Endothelial cell of umbilical vein (primary cell): ENCODE measurements at regions not wholly inside any gene's neighbourhood (a gene's known extent, or its start where the extent isn't known, plus 50 kb on each side); places are given as distances from the start of the nearest gene placed in this dataset.

Experiments
- BruUV-seq: library from RNA; stranded (reverse); fragments of 400-500 nt; replicated peaks from 2 replicates; lab custom pipeline; 2021; lab: Mats Ljungman, UMichigan
- CTCF ChIA-PET: fragments of 300-600, 350-600 bp; sonication (Branson Sonifier 250); formaldehyde crosslinking; loops from one replicate; lab custom pipeline; 2021; ENCODE audit warnings: antibody characterized with exemption, inconsistent platforms; lab: Charles Lee
- POLR2A ChIA-PET: fragments of 300-600, 350-600 bp; sonication (Branson Sonifier 250); formaldehyde crosslinking; loops from one replicate; lab custom pipeline; 2021; ENCODE audit warnings: antibody characterized with exemption, inconsistent platforms; lab: Charles Lee
- DNase-seq: peaks from one replicate; pipeline ENCODE4 v3.0.0-alpha.2; 2011; ENCODE audit warnings: low read depth, low spot score
- FAIRE-seq: peaks from 2 replicates; lab custom pipeline; 2011; peaks lifted over from hg19 to GRCh38; lab: Jason Lieb, UNC
- H2AFZ ChIP-seq: 2 replicates; pipeline ENCODE4 v1.6.0; 2012; ENCODE audit warnings: low read depth, low read length, control low read depth, inconsistent platforms
- H3K27ac ChIP-seq: 2 replicates; pipeline ENCODE4 v1.5.1; 2011; ENCODE audit warnings: low read depth, mild to moderate bottlenecking, control low read depth, low read length, moderate library complexity; ENCODE audit not compliant: insufficient read depth
- H3K27me3 ChIP-seq, 2 experiments: 2 replicates each; pipeline versions ENCODE4 v1.6.0 to v1.6.1; 2011; ENCODE audit warnings: low read length in 2 of 2, mixed read lengths in 1 of 2; ENCODE audit not compliant: control insufficient read depth in 2 of 2, insufficient read depth in 2 of 2
- H3K36me3 ChIP-seq, 2 experiments: 2 replicates in 1 of 2; 3 replicates in 1 of 2; pipeline ENCODE4 v1.5.1; 2011; ENCODE audit warnings: low read length in 2 of 2, mild to moderate bottlenecking in 1 of 2, moderate library complexity in 1 of 2; ENCODE audit not compliant: control insufficient read depth in 2 of 2, insufficient read depth in 2 of 2; ENCODE audit errors: extremely low read depth in 1 of 2
- H3K4me1 ChIP-seq: 3 replicates; pipeline ENCODE4 v1.5.1; 2011; ENCODE audit warnings: mild to moderate bottlenecking, low read length; ENCODE audit not compliant: control insufficient read depth, insufficient read depth; ENCODE audit errors: extremely low read depth
- H3K4me2 ChIP-seq: 2 replicates; pipeline ENCODE4 v1.6.1; 2011; ENCODE audit warnings: low read length, control low read depth, mixed read lengths; ENCODE audit not compliant: insufficient read depth
- H3K4me3 ChIP-seq, 3 experiments: fragments of 200-600 bp in 1 of 3; sonication (generic), shearing (Covaris generic) in 1 of 3; replicated peaks in 1 of 3; 2 replicates each; pipeline ENCODE4 v1.5.1; 2011 to 2016; ENCODE audit warnings: control low read depth in 3 of 3, low read length in 3 of 3, mild to moderate bottlenecking in 2 of 3, inconsistent platforms in 1 of 3, low read depth in 1 of 3, moderate library complexity in 1 of 3; ENCODE audit not compliant: insufficient read depth in 1 of 3
- H3K79me2 ChIP-seq: 2 replicates; pipeline ENCODE4 v1.6.0; 2012; ENCODE audit warnings: low read length, inconsistent platforms; ENCODE audit not compliant: control insufficient read depth, insufficient read depth
- H3K9ac ChIP-seq: replicated peaks from 2 replicates; pipeline ENCODE3; 2011; ENCODE audit warnings: low read length, control low read depth; ENCODE audit not compliant: insufficient read depth; ENCODE audit errors: extremely low read depth
- H3K9me1 ChIP-seq: replicated peaks from 3 replicates; pipeline ENCODE4 v1.6.0; 2011; ENCODE audit warnings: mild to moderate bottlenecking, low read length; ENCODE audit not compliant: control insufficient read depth, insufficient read depth; ENCODE audit errors: extremely low read depth
- H3K9me3 ChIP-seq: replicated peaks from 2 replicates; pipeline ENCODE4 v1.5.1; 2012; ENCODE audit warnings: low read length, inconsistent platforms; ENCODE audit not compliant: control insufficient read depth, insufficient read depth
- H4K20me1 ChIP-seq: replicated peaks from 2 replicates; pipeline ENCODE3; 2011; ENCODE audit warnings: mild to moderate bottlenecking, low read length; ENCODE audit not compliant: control insufficient read depth, insufficient read depth; ENCODE audit errors: extremely low read depth
- EZH2 ChIP-seq: IDR thresholded peaks from 2 replicates; pipeline ENCODE4 v1.6.1; 2012; ENCODE audit warnings: borderline replicate concordance, low read depth, mild to moderate bottlenecking, moderate library complexity, low read length, inconsistent platforms; ENCODE audit not compliant: severe bottlenecking
- FOS ChIP-seq: IDR thresholded peaks from 2 replicates; pipeline ENCODE4 v1.6.1; 2011; ENCODE audit warnings: mild to moderate bottlenecking, low read length, moderate library complexity, borderline replicate concordance; ENCODE audit not compliant: insufficient read depth
- GATA2 ChIP-seq: IDR thresholded peaks from 2 replicates; pipeline ENCODE4 v1.7.0; 2011; ENCODE audit warnings: low read depth, mild to moderate bottlenecking, moderate library complexity, mixed read lengths, low read length; ENCODE audit not compliant: insufficient read length, insufficient read depth
- JUN ChIP-seq: IDR thresholded peaks from 2 replicates; pipeline ENCODE4 v1.6.1; 2011; ENCODE audit warnings: borderline replicate concordance, low read depth; ENCODE audit not compliant: insufficient read length, insufficient read depth
- MAX ChIP-seq: IDR thresholded peaks from 2 replicates; pipeline ENCODE4 v1.6.1; 2011; ENCODE audit not compliant: insufficient read depth, insufficient read length
- MYC ChIP-seq: IDR thresholded peaks from one replicate; pipeline ENCODE4 v1.6.1; 2011; ENCODE audit warnings: mild to moderate bottlenecking, low read depth, low read length
- POLR2A ChIP-seq: IDR thresholded peaks from 2 replicates; pipeline ENCODE4 v1.6.1; 2012; ENCODE audit warnings: low read depth, mild to moderate bottlenecking, control low read depth, low read length
- POLR2AphosphoS5 ChIP-seq: IDR thresholded peaks from 2 replicates; pipeline ENCODE4 v1.6.1; 2012; ENCODE audit warnings: low read depth, mild to moderate bottlenecking, control low read depth, low read length, moderate library complexity; ENCODE audit not compliant: insufficient read depth
- dilution Hi-C: fragments of 300-500 bp; cut with MboI; formaldehyde crosslinking; loops from one replicate; pipeline ENCODE4 v1.15.0; 2019; ENCODE audit warnings: low sequenced_read_pairs; ENCODE audit not compliant: extremely low pct_ligation_motif_present
- intact Hi-C: fragments of 100-400 bp; cut with micrococcal nuclease; formaldehyde crosslinking; loops from one replicate; pipeline ENCODE4 v1.10.0; 2022
- TF ChIP-seq, protein P1 (sequence below), 2 donors: IDR thresholded peaks; 1 replicate in 1 of 2; 2 replicates in 1 of 2; pipeline ENCODE4 v1.5.1; 2011; ENCODE audit warnings: low read length in 2 of 2, mild to moderate bottlenecking in 2 of 2, moderate library complexity in 2 of 2, control low read depth in 1 of 2, inconsistent platforms in 1 of 2, low read depth in 1 of 2; ENCODE audit not compliant: insufficient read depth in 1 of 2; ENCODE audit errors: extremely low read depth in 1 of 2

DNA sequence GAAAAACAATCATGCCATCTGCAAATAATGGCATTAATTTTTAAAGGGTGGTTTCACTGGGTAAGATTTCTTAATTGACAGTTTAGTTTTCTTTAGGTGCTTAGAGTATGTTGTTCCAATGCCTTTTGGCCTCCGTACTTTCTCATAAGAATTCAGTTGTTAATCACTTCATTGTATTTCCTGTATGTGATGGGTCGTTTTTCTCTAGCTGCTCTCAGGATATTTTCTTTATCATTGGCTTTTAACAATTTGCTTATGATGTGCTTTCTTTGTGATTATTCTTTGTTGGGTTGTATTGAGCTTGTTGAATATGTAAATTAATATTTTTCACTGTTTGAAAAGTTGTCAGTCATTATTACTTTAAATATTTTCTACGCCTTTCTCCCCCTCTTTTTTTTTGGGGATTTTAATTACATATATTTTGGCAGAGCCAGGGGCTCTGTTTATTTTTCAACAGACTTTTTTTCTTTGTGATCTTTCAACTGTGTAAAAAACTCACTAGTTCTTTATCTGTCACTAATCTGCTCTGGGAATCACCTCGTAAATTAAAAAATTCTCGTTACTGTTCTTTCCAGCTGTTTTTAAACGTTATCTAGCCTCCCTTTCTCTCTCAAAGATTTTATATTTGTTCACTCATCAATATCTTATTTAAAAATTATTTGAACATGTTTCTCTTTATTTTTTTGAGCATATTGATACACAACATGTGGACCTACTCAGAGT, 56.2 kb upstream of the IL1R1 start:
- FAIRE-seq (no peak), DNase-seq (no peak)
- no peaks in the 10 kb centered on the region for H4K20me1 ChIP-seq
- H3K79me2 ChIP-seq = no peaks in the 10 kb centered on the region
- no peak overlapping the region for H3K4me3 ChIP-seq
- H3K27me3 ChIP-seq = no peaks in the 10 kb centered on the region
- no peak overlapping the region for H3K9ac ChIP-seq
- H3K4me2 ChIP-seq = no peak overlapping the region
- no peak overlapping the region for H2AFZ ChIP-seq
- ChIA-PET POLR2A (no interaction called here), CTCF (interaction anchor here (1.1 to 1.4 kb wide), 3 partner anchors 12 to 154 kb away, joined by 3 read pairs; no protein-coding TSS in a partner anchor)
- H3K36me3 ChIP-seq = no peaks in the 10 kb centered on the region
- no peaks in the 10 kb centered on the region for H3K9me1 ChIP-seq
- no TSS peak for BruUV-seq
- H3K9me3 ChIP-seq = no peaks in the 10 kb centered on the region
- no peak overlapping the region for H3K27ac ChIP-seq
- dilution Hi-C loops = no loop called here
- peaks cover 19% of the 10 kb centered on the region for H3K4me1 ChIP-seq
- no peak for TF ChIP-seq FOS
- no peak for TF ChIP-seq MAX
- TF ChIP-seq, protein P1, sequence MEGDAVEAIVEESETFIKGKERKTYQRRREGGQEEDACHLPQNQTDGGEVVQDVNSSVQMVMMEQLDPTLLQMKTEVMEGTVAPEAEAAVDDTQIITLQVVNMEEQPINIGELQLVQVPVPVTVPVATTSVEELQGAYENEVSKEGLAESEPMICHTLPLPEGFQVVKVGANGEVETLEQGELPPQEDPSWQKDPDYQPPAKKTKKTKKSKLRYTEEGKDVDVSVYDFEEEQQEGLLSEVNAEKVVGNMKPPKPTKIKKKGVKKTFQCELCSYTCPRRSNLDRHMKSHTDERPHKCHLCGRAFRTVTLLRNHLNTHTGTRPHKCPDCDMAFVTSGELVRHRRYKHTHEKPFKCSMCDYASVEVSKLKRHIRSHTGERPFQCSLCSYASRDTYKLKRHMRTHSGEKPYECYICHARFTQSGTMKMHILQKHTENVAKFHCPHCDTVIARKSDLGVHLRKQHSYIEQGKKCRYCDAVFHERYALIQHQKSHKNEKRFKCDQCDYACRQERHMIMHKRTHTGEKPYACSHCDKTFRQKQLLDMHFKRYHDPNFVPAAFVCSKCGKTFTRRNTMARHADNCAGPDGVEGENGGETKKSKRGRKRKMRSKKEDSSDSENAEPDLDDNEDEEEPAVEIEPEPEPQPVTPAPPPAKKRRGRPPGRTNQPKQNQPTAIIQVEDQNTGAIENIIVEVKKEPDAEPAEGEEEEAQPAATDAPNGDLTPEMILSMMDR (IDR thresholded peaks at IDR 0.05; ENCODE audit: extremely low read depth in 1 of 2, insufficient read depth in 1 of 2, low read depth in 1 of 2, low read length in 2 of 2) = no peak
- no peak for TF ChIP-seq JUN
- TF ChIP-seq POLR2A = no peak
- TF ChIP-seq MYC = no peak
- TF ChIP-seq GATA2 = no peak
- TF ChIP-seq EZH2 = no peak
- TF ChIP-seq POLR2AphosphoS5 = no peak
- intact Hi-C loops = no loop called here
